GM23338 (cell line): ENCODE measurements at regions not wholly inside any gene's neighbourhood (a gene's known extent, or its start where the extent isn't known, plus 50 kb on each side); places are given as distances from the start of the nearest gene placed in this dataset.

Source experiments
- ATAC-seq: fragments of 200-7000 bp; cut with Tn5 transposase; 3 replicates; pipeline ENCODE4 v1.9.1; 2020
- DNase-seq: peaks from one replicate; pipeline ENCODE4 v3.0.0-alpha.2; 2015; ENCODE audit warnings: low spot score
- H2AFZ ChIP-seq: fragments of 200-600 bp; sonication (generic); 2 replicates; pipeline ENCODE4 v1.8.0; 2016; ENCODE audit warnings: antibody characterized with exemption, mild to moderate bottlenecking, moderate library complexity
- H3F3A ChIP-seq: fragments of 200-600 bp; sonication (generic); replicated peaks from 2 replicates; pipeline ENCODE4 v1.8.0; 2017; ENCODE audit warnings: antibody characterized with exemption, mixed run types, low read depth
- H3K27ac ChIP-seq: fragments of 200-600 bp; sonication (generic); 2 replicates; pipeline ENCODE4 v1.6.1; 2016; ENCODE audit warnings: low read depth
- H3K27me3 ChIP-seq: fragments of 200-600 bp; sonication (generic); 2 replicates; pipeline ENCODE4 v1.8.0; 2016; ENCODE audit warnings: mild to moderate bottlenecking, mixed run types, moderate library complexity; ENCODE audit not compliant: insufficient read depth
- H3K36me3 ChIP-seq: fragments of 200-600 bp; sonication (generic); 2 replicates; pipeline ENCODE4 v1.8.0; 2016; ENCODE audit warnings: mild to moderate bottlenecking; ENCODE audit not compliant: insufficient read depth
- H3K4me1 ChIP-seq: fragments of 200-600 bp; sonication (generic); 2 replicates; pipeline ENCODE4 v1.8.0; 2016; ENCODE audit warnings: mild to moderate bottlenecking, moderate library complexity; ENCODE audit not compliant: insufficient read depth
- H3K4me2 ChIP-seq: fragments of 200-600 bp; sonication (generic); 2 replicates; pipeline ENCODE4 v1.7.1; 2017; ENCODE audit warnings: mixed run types
- H3K4me3 ChIP-seq: fragments of 200-600 bp; sonication (generic); 2 replicates; pipeline ENCODE4 v1.6.1; 2016; ENCODE audit warnings: mixed run types
- H3K79me2 ChIP-seq: fragments of 200-600 bp; sonication (generic); replicated peaks from 2 replicates; pipeline ENCODE4 v1.8.0; 2017; ENCODE audit warnings: mild to moderate bottlenecking; ENCODE audit not compliant: insufficient read depth
- H3K9me2 ChIP-seq: fragments of 200-600 bp; sonication (generic); 2 replicates; pipeline ENCODE4 v1.8.0; 2017; ENCODE audit not compliant: insufficient read depth
- H4K20me1 ChIP-seq: fragments of 200-600 bp; sonication (generic); replicated peaks from 2 replicates; pipeline ENCODE4 v1.8.0; 2017; ENCODE audit warnings: mild to moderate bottlenecking; ENCODE audit not compliant: insufficient read depth
- H3K27ac Mint-ChIP-seq: 2 replicates; pipeline ENCODE4 v1.8.0; 2020; ENCODE audit warnings: inconsistent platforms, mild to moderate bottlenecking, moderate library complexity, mixed read lengths
- H3K27me3 Mint-ChIP-seq: 3 replicates; pipeline ENCODE4 v1.8.0; 2022; ENCODE audit warnings: low read depth, mild to moderate bottlenecking, moderate library complexity, mixed read lengths, inconsistent platforms; ENCODE audit not compliant: insufficient read depth, poor library complexity
- H3K36me3 Mint-ChIP-seq: 3 replicates; pipeline ENCODE4 v1.8.0; 2021; ENCODE audit warnings: low read depth, mild to moderate bottlenecking, inconsistent platforms, moderate library complexity, mixed read lengths
- H3K4me1 Mint-ChIP-seq: 3 replicates; pipeline ENCODE4 v1.8.0; 2020; ENCODE audit warnings: mild to moderate bottlenecking, inconsistent platforms, mixed read lengths
- H3K4me3 Mint-ChIP-seq: 3 replicates; pipeline ENCODE4 v1.8.0; 2021; ENCODE audit warnings: moderate library complexity, mild to moderate bottlenecking, inconsistent platforms, mixed read lengths
- H3K9me3 Mint-ChIP-seq: 3 replicates; pipeline ENCODE4 v1.8.0; 2020; ENCODE audit warnings: moderate library complexity, mild to moderate bottlenecking, inconsistent platforms, mixed read lengths
- CREB1 ChIP-seq: fragments of 250-450 bp; sonication (Bioruptor Pico); IDR thresholded peaks from 2 replicates; pipeline ENCODE4 v1.5.0; 2020; ENCODE audit warnings: low read depth, mild to moderate bottlenecking, moderate library complexity
- EZH2 ChIP-seq: fragments of 200-600 bp; sonication (generic); IDR thresholded peaks from one replicate; pipeline ENCODE4 v1.8.0; 2017; ENCODE audit warnings: antibody characterized with exemption, mild to moderate bottlenecking, low read depth; ENCODE audit not compliant: unreplicated experiment
- EZH2phosphoT487 ChIP-seq: fragments of 200-600 bp; sonication (generic); IDR thresholded peaks from one replicate; pipeline ENCODE4 v1.8.1; 2018; ENCODE audit warnings: antibody characterized with exemption; ENCODE audit not compliant: unreplicated experiment
- JUNB ChIP-seq: IDR thresholded peaks from one replicate; pipeline ENCODE4 v1.6.1; 2016; ENCODE audit warnings: antibody characterized with exemption; ENCODE audit not compliant: unreplicated experiment
- NANOG ChIP-seq: IDR thresholded peaks from 2 replicates; pipeline ENCODE4 v1.6.1; 2016; ENCODE audit warnings: antibody characterized with exemption, borderline replicate concordance
- POLR2AphosphoS5 ChIP-seq: IDR thresholded peaks from 2 replicates; pipeline ENCODE4 v1.6.1; 2016; ENCODE audit warnings: antibody characterized with exemption, low read depth
- STAT1 ChIP-seq: IDR thresholded peaks from one replicate; pipeline ENCODE4 v1.6.1; 2016; ENCODE audit warnings: antibody characterized with exemption; ENCODE audit not compliant: unreplicated experiment
- ZNF114 ChIP-seq: fragments of 250-450 bp; sonication (Bioruptor Pico); IDR thresholded peaks from 2 replicates; pipeline ENCODE4 v1.5.0; 2020; ENCODE audit warnings: mild to moderate bottlenecking, moderate library complexity
- ZNF331 ChIP-seq: fragments of 250-450 bp; sonication (Bioruptor Pico); IDR thresholded peaks from 2 replicates; pipeline ENCODE4 v1.5.0; 2020; ENCODE audit warnings: low read depth, mild to moderate bottlenecking, moderate library complexity
- TF ChIP-seq, protein P1 (sequence below): IDR thresholded peaks from 2 replicates; pipeline ENCODE4 v1.6.1; 2016; ENCODE audit warnings: antibody characterized with exemption
- TF ChIP-seq, protein P2 (sequence below): IDR thresholded peaks from one replicate; pipeline ENCODE4 v1.6.1; 2018; ENCODE audit warnings: antibody characterized with exemption; ENCODE audit not compliant: unreplicated experiment
- TF ChIP-seq, protein P3 (sequence below), 2 experiments: fragments of 200-600 bp in 1 of 2; sonication (generic) in 1 of 2; conservative IDR thresholded peaks; 2 replicates each; pipeline versions ENCODE4 v1.5.1 to v1.6.1; 2016 to 2017; ENCODE audit warnings: antibody characterized with exemption in 2 of 2, low read depth in 2 of 2, mild to moderate bottlenecking in 2 of 2, moderate library complexity in 1 of 2

DNA sequence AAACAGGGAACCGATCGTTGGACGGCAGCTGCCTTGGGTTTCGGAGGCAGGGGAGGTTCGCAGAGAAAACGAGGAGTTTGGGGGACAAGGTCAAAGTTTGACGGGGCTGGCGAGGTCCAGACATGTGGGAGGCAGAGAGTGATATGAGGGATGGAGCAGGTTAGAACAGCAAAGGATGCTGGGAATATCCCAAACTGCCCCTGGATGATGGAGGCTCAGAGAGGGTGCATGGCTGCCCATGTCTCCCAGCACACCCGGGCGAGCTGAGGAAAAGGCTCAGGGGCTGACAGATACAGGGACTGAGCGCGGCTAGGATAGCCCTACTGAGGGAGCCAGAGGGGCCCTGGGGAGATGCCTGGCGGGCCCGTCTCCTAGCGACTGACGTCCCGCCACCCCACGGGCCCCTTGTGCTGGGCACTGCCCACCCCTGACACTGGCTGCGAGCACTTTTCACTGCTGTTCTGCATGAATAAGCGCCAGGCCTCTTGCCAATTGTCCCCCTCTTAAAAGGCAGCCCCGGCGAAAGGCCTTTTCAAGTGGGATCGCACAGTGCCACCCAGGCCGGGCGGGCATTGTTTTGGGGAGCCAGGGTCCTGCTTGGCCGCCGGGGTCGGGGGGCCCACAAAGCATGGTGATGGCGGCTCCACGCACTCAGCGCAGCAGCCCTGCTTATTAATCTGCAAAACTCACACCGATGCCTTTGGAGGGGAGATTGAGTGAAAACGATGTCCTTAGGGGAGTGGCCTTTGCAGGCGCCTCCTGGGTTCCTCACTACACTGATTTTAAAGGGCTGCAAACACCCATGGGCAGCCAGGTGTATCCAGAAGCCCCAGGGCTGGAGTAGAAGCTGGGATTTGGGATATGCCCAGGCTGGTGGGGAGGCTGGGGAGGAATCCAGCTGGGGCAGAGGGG is 90.0 kb upstream of the LINC01488 start:
- Histone ChIP-seq H3K9me2 (no peaks in the 10 kb centered on the region), H3K4me2 (no peak overlapping the region), H3K4me3 (no peak overlapping the region), H3K79me2 (no peaks in the 10 kb centered on the region), H3K36me3 (0 out of 2 replicates have a peak, but pooled peaks cover 5% of the 10 kb centered on the region), H4K20me1 (no peaks in the 10 kb centered on the region), H3F3A (no peaks in the 10 kb centered on the region), H2AFZ (no peak overlapping the region), H3K27ac (no peak overlapping the region), H3K4me1 (no peaks in the 10 kb centered on the region), H3K27me3 (no peaks in the 10 kb centered on the region)
- Mint-ChIP-seq H3K9me3 (peaks cover 42% of the 10 kb centered on the region), H3K27me3 (peaks cover 10% of the 10 kb centered on the region), H3K4me1 (no peaks in the 10 kb centered on the region), H3K36me3 (peaks cover 12% of the 10 kb centered on the region; the same call in 2 of the 3 replicates), H3K27ac (no peak overlapping the region), H3K4me3 (no peak overlapping the region)
- TF ChIP-seq, protein P1, sequence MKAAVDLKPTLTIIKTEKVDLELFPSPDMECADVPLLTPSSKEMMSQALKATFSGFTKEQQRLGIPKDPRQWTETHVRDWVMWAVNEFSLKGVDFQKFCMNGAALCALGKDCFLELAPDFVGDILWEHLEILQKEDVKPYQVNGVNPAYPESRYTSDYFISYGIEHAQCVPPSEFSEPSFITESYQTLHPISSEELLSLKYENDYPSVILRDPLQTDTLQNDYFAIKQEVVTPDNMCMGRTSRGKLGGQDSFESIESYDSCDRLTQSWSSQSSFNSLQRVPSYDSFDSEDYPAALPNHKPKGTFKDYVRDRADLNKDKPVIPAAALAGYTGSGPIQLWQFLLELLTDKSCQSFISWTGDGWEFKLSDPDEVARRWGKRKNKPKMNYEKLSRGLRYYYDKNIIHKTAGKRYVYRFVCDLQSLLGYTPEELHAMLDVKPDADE = no peak
- TF ChIP-seq, protein P2, sequence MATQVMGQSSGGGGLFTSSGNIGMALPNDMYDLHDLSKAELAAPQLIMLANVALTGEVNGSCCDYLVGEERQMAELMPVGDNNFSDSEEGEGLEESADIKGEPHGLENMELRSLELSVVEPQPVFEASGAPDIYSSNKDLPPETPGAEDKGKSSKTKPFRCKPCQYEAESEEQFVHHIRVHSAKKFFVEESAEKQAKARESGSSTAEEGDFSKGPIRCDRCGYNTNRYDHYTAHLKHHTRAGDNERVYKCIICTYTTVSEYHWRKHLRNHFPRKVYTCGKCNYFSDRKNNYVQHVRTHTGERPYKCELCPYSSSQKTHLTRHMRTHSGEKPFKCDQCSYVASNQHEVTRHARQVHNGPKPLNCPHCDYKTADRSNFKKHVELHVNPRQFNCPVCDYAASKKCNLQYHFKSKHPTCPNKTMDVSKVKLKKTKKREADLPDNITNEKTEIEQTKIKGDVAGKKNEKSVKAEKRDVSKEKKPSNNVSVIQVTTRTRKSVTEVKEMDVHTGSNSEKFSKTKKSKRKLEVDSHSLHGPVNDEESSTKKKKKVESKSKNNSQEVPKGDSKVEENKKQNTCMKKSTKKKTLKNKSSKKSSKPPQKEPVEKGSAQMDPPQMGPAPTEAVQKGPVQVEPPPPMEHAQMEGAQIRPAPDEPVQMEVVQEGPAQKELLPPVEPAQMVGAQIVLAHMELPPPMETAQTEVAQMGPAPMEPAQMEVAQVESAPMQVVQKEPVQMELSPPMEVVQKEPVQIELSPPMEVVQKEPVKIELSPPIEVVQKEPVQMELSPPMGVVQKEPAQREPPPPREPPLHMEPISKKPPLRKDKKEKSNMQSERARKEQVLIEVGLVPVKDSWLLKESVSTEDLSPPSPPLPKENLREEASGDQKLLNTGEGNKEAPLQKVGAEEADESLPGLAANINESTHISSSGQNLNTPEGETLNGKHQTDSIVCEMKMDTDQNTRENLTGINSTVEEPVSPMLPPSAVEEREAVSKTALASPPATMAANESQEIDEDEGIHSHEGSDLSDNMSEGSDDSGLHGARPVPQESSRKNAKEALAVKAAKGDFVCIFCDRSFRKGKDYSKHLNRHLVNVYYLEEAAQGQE = no peak
- TF ChIP-seq ZNF114 (no peak), CREB1 (CRISPR knock-in tag) (no peak), EZH2phosphoT487 (no peak)
- DNase-seq = no peak
- no peak for ATAC-seq

DNA sequence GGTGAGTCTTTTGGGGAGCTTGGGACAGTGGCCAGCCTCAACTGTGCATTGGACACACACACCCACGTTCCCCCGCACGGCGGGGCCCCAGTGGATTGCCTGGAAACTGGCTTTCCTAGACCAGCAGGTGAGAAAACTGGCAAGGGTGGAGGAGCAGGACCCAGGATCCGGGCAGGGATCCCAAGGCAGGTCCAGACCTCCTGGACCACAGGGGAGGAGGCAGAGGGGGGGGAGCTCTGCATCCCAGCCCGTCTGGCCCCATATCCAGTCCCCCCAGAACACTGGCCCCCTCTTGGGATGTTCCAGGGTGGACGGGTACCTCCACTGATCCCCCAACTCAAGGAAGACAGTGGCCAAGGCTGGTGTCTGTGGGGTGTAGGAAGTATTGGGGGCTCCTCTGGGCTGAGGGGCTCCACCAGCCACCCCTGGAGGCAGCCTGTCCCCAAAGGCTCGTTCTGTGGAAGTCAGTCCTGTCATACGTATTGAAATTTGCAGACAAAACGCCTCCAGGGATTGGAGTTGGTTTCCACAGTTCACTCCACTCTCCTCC is 89.3 kb upstream of the LINC01488 start:
- no peak overlapping the region for H3K27ac ChIP-seq
- H3K27me3 ChIP-seq = no peaks in the 10 kb centered on the region
- no peak overlapping the region for H3K4me2 ChIP-seq
- Mint-ChIP-seq H3K4me3 (no peak overlapping the region), H3K27me3 (peaks cover 12% of the 10 kb centered on the region), H3K4me1 (no peaks in the 10 kb centered on the region), H3K36me3 (peaks cover 16% of the 10 kb centered on the region; the same call in 2 of the 3 replicates), H3K9me3 (peaks cover 48% of the 10 kb centered on the region), H3K27ac (no peak overlapping the region)
- H3K36me3 ChIP-seq = 0 out of 2 replicates have a peak, but pooled peaks cover 5% of the 10 kb centered on the region
- H3F3A ChIP-seq = no peaks in the 10 kb centered on the region
- no peak for ATAC-seq
- DNase-seq = no peak
- no peaks in the 10 kb centered on the region for H3K9me2 ChIP-seq
- H2AFZ ChIP-seq = no peak overlapping the region
- no peak overlapping the region for H3K4me3 ChIP-seq
- no peaks in the 10 kb centered on the region for H3K79me2 ChIP-seq
- no peaks in the 10 kb centered on the region for H4K20me1 ChIP-seq
- H3K4me1 ChIP-seq = no peaks in the 10 kb centered on the region
- TF ChIP-seq ZNF331 (CRISPR knock-in tag) (no peak), NANOG (no peak), EZH2phosphoT487 (no peak), STAT1 (no peak), POLR2AphosphoS5 (no peak), EZH2 (no peak), JUNB (no peak)
- TF ChIP-seq, protein P3, sequence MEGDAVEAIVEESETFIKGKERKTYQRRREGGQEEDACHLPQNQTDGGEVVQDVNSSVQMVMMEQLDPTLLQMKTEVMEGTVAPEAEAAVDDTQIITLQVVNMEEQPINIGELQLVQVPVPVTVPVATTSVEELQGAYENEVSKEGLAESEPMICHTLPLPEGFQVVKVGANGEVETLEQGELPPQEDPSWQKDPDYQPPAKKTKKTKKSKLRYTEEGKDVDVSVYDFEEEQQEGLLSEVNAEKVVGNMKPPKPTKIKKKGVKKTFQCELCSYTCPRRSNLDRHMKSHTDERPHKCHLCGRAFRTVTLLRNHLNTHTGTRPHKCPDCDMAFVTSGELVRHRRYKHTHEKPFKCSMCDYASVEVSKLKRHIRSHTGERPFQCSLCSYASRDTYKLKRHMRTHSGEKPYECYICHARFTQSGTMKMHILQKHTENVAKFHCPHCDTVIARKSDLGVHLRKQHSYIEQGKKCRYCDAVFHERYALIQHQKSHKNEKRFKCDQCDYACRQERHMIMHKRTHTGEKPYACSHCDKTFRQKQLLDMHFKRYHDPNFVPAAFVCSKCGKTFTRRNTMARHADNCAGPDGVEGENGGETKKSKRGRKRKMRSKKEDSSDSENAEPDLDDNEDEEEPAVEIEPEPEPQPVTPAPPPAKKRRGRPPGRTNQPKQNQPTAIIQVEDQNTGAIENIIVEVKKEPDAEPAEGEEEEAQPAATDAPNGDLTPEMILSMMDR (conservative IDR thresholded peaks at IDR 0.05; ENCODE audit: low read depth in 2 of 2) = no peak
- TF ChIP-seq, protein P1 = no peak
